Natural killer cell treated with Interleukin-12 subunit alpha and Interleukin-12 subunit beta and Interleukin-15 and Interleukin-18, amount 100 ng/mL, for 72 hours (primary cell): ENCODE measurements at regions not wholly inside any gene's neighbourhood (a gene's known extent, or its start where the extent isn't known, plus 50 kb on each side); places are given as distances from the start of the nearest gene placed in this dataset.

Experiments used
- ATAC-seq, 2 donors: fragments of 150-1000 bp; cut with Tn5 transposase in 1 of 2; sonication (Bioruptor Pico), chemical (Tn5 transposase) in 1 of 2; 2 replicates each; pipeline ENCODE4 v1.10.0; 2021
- DNase-seq: peaks from one replicate; pipeline ENCODE4 v3.0.0; 2022; ENCODE audit warnings: low spot score
- H3K27ac Mint-ChIP-seq, 2 donors: 1 replicate in 1 of 2; 2 replicates in 1 of 2; pipeline ENCODE4 v1.8.0; 2022; ENCODE audit warnings: mixed read lengths in 2 of 2, mild to moderate bottlenecking in 1 of 2, moderate library complexity in 1 of 2
- H3K27me3 Mint-ChIP-seq, 2 donors: 1 replicate in 1 of 2; 2 replicates in 1 of 2; pipeline ENCODE4 v1.8.0; 2022; ENCODE audit warnings: mixed read lengths in 2 of 2
- H3K36me3 Mint-ChIP-seq: one replicate; pipeline ENCODE4 v1.8.0; 2022; ENCODE audit warnings: mixed read lengths
- H3K4me1 Mint-ChIP-seq, 2 donors: 1 replicate in 1 of 2; 2 replicates in 1 of 2; pipeline ENCODE4 v1.8.0; 2022; ENCODE audit warnings: low read depth in 2 of 2, mixed read lengths in 2 of 2, mild to moderate bottlenecking in 1 of 2
- H3K4me3 Mint-ChIP-seq: one replicate; pipeline ENCODE4 v1.8.0; 2022; ENCODE audit warnings: mixed read lengths
- H3K9me3 Mint-ChIP-seq: 2 replicates; pipeline ENCODE4 v1.8.0; 2022; ENCODE audit warnings: mixed read lengths

DNA sequence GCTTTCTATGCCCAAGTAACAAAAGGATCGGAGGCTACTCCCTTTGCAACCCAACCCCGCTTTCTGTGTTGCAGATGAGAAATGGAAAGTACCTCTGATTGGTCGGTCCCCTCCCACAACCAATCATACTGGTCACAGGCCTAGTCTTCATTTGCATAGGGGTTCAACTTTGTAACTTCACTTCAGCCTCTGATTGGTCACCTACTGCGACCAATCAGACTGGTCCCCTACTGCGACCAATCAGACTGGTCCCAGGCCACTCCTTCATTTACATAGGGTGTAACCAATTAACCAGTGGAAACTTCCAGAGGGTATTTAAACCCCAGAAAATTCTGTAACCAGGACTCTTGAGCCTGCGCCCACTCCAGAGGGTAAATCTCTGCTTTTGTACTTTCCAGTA lies 906.4 kb upstream of the TMEM132C start:
- Mint-ChIP-seq H3K27ac (no peak overlapping the region), H3K27me3 (peaks cover 0 to 7% of the 10 kb centered on the region in 2 donors), H3K9me3 (peaks cover 8% of the 10 kb centered on the region), H3K4me1 (no peaks in the 10 kb centered on the region), H3K4me3 (no peak overlapping the region), H3K36me3 (no peaks in the 10 kb centered on the region)
- ATAC-seq (no peak), DNase-seq (no peak)

DNA sequence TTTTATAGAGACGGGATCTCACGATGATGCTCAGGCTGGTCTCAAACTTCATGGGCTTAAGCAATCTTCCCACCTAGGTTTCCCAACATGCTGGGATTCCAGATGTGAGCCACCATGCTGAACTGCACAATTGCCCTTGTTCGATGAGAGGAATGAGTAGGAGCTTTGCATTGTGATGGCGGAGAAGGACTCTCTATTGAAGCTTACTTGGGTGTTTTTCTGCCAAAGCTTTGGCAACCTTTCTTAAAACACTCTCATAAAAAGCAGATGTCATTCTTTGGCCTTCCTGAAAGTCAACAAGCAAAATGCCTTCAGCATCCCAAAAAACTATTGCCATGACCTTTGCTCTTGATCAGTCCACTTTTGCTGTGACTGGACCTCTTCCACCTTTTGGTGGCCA lies 904.8 kb upstream of the TMEM132C start:
- Mint-ChIP-seq H3K27me3 (peaks cover 0 to 7% of the 10 kb centered on the region in 2 donors), H3K36me3 (no peaks in the 10 kb centered on the region), H3K9me3 (peaks cover 8% of the 10 kb centered on the region), H3K27ac (no peak overlapping the region), H3K4me1 (no peaks in the 10 kb centered on the region), H3K4me3 (no peak overlapping the region)
- ATAC-seq (no peak), DNase-seq (no peak)

DNA sequence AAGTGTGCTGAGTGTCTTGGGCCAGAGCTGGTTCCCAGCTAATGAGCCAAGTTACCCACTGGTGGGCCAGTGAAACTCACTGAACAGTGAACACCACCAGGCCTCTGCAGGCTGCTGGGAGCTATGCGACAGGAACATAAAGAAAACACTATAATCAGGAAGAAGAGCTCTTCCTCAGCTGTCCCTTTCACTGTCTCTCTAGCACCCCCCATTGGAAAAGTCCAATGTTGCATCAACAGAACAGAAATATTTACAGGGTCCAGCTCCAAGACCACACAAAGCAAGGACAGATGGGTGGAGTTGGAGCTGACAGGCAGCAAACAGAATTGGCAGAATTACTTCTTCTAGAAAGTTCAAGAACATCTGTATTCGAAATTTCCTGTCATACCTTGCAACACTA lies 903.6 kb upstream of the TMEM132C start:
- no peak for DNase-seq
- no peak overlapping the region for H3K27ac Mint-ChIP-seq
- H3K4me1 Mint-ChIP-seq = no peaks in the 10 kb centered on the region
- peaks cover 3% of the 10 kb centered on the region for H3K9me3 Mint-ChIP-seq
- peaks cover 0 to 7% of the 10 kb centered on the region in 2 donors for H3K27me3 Mint-ChIP-seq
- H3K4me3 Mint-ChIP-seq = no peak overlapping the region
- no peak for ATAC-seq
- H3K36me3 Mint-ChIP-seq = no peaks in the 10 kb centered on the region

DNA sequence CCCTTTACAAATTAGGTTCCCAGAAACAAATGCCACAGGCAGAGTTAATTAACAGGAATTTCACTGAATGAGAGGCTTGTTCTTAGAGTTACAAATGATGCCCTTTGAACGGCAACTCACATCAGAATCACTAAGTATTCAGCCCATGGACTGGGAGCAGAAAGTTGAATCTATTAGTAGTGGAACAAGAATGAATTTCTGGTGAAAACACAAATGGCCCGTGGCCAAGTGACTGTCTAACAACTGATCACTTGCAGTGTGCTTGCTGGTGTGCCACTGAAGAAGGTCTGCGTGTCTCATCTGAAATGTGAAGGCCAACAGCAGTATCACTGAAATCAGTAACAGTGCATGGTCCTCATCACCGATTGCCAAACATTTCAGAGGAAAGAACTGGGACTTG lies 893.4 kb upstream of the TMEM132C start:
- Mint-ChIP-seq H3K9me3 (peaks cover 10% of the 10 kb centered on the region), H3K4me1 (no peaks in the 10 kb centered on the region), H3K36me3 (no peaks in the 10 kb centered on the region), H3K27ac (no peak overlapping the region), H3K27me3 (peaks cover 0 to 11% of the 10 kb centered on the region in 2 donors), H3K4me3 (no peak overlapping the region)
- DNase-seq = no peak
- ATAC-seq = no peak

DNA sequence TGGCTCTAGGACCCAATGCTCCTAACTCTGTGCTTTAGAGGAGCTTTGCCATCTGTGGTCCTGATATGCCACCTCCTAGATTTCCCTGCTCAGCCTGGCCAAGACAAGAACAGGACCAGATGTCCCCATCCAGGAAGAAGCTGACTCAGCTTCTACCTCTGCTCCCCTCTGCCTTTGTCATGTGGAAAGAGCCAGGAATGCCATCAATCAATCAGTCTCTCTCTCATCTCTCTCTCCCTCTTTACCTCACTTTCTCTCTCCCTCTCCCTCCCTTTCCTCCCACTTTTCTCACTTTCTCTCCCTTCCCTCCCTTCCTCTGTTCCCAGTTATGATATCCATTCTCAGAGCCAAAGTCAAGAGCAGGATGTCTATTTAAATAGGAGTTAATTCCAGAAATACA lies 892.5 kb upstream of the TMEM132C start:
- no peak overlapping the region for H3K27ac Mint-ChIP-seq
- H3K36me3 Mint-ChIP-seq = no peaks in the 10 kb centered on the region
- no peak overlapping the region for H3K4me3 Mint-ChIP-seq
- DNase-seq (no peak), ATAC-seq (no peak)
- peaks cover 0 to 5% of the 10 kb centered on the region in 2 donors for H3K4me1 Mint-ChIP-seq
- H3K27me3 Mint-ChIP-seq = peaks cover 0 to 11% of the 10 kb centered on the region in 2 donors
- peaks cover 5% of the 10 kb centered on the region for H3K9me3 Mint-ChIP-seq

DNA sequence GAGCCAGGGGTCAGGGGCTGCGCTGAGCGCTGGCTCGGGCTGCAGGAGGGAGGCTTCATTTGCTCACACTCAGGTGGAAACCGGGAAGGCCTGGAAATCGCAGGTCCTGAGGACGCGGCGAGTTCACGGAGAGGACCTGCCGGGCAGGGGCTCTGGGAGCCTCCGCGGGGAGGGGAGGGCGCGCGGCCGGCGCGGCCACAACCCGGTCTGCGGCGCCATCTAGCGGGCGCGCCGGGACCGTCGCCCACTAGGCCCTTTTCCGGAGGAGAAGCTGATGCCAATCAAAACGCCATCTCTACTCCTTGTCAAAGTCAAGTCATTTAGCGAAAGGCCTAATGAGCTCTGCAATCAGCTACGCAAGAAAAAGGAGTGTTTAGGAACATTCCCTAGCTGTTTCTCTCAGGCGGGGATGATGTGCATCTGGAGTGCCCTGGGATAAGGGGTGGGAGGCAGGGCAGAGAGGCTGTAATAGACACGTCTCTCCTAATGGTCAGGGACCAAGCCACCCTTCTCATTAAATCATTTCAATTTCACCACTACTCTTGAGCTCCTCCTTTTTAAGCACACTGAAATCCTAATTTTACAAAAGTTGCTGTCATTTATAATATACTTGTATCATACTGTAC lies 885.8 kb upstream of the TMEM132C start:
- Mint-ChIP-seq H3K27me3 (peaks cover 0 to 14% of the 10 kb centered on the region in 2 donors), H3K4me1 (peaks cover 0 to 5% of the 10 kb centered on the region in 2 donors), H3K27ac (no peak overlapping the region), H3K4me3 (no peak overlapping the region), H3K36me3 (no peaks in the 10 kb centered on the region), H3K9me3 (no peaks in the 10 kb centered on the region)
- peak; percentile 69 for ATAC-seq
- DNase-seq = no peak

DNA sequence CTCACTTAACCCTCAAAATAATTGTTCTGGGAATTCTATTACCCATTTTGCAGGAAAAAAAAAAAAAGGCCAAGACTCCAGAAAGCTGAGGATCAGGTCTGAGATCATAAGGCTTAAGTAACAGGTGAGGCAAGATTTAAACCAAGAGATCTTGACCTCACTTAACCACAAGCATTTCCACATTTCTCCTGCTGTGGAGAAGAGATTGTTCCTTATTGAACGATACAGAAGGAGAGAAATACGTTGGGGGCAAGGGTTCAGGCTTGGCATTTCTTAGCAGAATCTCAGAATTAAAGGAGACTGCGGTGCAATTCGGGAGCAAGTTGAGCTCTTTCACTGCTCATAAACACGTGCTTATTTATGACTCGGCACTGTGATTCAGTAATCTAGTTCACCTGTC lies 885.3 kb upstream of the TMEM132C start:
- H3K27ac Mint-ChIP-seq = no peak overlapping the region
- H3K4me3 Mint-ChIP-seq = no peak overlapping the region
- peaks cover 0 to 5% of the 10 kb centered on the region in 2 donors for H3K4me1 Mint-ChIP-seq
- H3K27me3 Mint-ChIP-seq = peaks cover 0 to 14% of the 10 kb centered on the region in 2 donors
- no peak for DNase-seq
- H3K36me3 Mint-ChIP-seq = no peaks in the 10 kb centered on the region
- H3K9me3 Mint-ChIP-seq = no peaks in the 10 kb centered on the region
- ATAC-seq = no peak

DNA sequence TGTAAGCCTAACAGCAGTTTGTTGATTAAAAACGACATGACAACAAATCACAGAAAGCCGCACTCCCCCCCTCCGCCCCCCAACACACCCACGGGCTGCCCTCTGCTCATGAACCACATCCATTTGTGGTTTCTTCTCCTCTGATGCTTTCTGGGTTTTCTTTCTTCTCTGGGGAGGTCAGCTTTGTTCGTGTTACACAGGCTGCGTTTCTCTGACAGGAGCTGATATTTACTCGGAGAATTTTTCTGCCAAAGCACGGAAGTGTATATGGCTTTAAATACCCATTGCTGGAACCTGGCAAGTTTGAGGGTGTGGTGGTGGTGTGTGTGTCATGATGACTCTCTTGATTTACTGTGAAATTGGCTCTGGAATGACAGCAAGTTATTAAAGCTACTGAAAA lies 883.7 kb upstream of the TMEM132C start:
- Mint-ChIP-seq H3K4me3 (no peak overlapping the region), H3K4me1 (peaks cover 0 to 5% of the 10 kb centered on the region in 2 donors), H3K9me3 (no peaks in the 10 kb centered on the region), H3K27ac (no peak overlapping the region), H3K27me3 (peaks cover 0 to 14% of the 10 kb centered on the region in 2 donors), H3K36me3 (no peaks in the 10 kb centered on the region)
- DNase-seq (no peak), ATAC-seq (no peak)

DNA sequence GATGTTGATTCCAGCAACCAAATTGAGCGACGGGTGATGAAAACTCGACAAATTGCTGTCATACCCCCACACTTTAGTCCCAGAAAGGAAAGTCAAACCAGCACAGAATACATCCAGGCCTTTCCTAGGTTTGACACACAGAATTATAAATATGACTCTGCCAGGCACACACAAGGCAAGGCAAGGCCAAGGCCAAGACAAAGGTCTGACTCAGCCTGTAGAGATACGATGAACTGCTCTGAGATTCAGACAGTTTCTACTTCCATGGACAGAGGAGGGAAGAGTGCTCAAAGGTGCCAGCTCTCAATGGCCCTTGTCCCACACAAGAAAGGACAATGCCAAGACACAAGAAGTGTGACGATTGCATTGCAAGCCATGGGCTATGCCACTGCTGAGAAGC lies 880.2 kb upstream of the TMEM132C start:
- no peak overlapping the region for H3K27ac Mint-ChIP-seq
- no peaks in the 10 kb centered on the region for H3K4me1 Mint-ChIP-seq
- ATAC-seq (no peak), DNase-seq (no peak)
- peaks cover 0 to 6% of the 10 kb centered on the region in 2 donors for H3K27me3 Mint-ChIP-seq
- H3K9me3 Mint-ChIP-seq = no peaks in the 10 kb centered on the region
- H3K4me3 Mint-ChIP-seq = no peak overlapping the region
- no peaks in the 10 kb centered on the region for H3K36me3 Mint-ChIP-seq

DNA sequence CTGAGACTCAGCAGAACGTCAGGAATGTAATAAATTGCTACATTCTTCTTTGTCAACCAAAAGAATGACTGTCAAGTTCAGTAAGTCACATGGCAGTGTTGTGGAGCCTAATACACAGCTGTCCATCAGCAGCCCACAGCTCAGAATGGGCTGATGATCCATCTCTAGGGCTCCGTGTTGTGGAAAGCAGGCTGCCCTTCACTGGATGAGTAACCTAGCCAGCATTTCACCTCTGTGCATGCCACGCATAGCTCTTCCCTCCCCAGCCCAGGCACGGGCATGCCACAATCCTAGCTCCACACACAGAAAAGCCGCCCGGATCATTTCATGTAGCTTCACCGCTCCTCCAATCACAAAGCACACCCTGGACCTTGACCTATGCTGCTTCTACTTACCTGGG lies 878.0 kb upstream of the TMEM132C start:
- H3K36me3 Mint-ChIP-seq = no peaks in the 10 kb centered on the region

DNA sequence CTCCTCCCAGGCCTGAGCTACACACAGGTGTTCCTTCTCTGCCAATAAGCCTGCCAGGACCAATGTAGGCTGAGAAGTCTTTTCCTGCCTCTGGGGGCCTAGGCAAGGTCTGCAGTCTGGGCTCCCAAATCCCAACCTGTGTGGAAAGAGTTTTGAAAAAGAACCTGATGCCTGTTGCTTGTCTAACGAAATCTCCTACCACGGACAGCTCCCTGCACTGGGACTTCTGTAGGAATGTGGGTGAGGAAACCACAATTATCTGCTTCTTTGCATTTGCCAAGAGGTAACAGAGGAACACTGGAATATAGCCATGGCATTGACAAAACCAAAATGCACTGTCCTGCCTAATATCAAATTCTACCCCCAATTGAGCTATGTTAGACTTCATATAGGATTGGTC lies 877.0 kb upstream of the TMEM132C start:
- no peaks in the 10 kb centered on the region for H3K4me1 Mint-ChIP-seq
- H3K27me3 Mint-ChIP-seq = peaks cover 0 to 1% of the 10 kb centered on the region in 2 donors
- DNase-seq = no peak
- no peak overlapping the region for H3K4me3 Mint-ChIP-seq
- ATAC-seq = no peak
- H3K27ac Mint-ChIP-seq = no peak overlapping the region
- no peaks in the 10 kb centered on the region for H3K9me3 Mint-ChIP-seq
- no peaks in the 10 kb centered on the region for H3K36me3 Mint-ChIP-seq

More for the DNA sequence above, 878.0 kb upstream of the TMEM132C start:
- peaks cover 0 to 6% of the 10 kb centered on the region in 2 donors for H3K27me3 Mint-ChIP-seq
- H3K4me3 Mint-ChIP-seq = no peak overlapping the region
- DNase-seq (no peak), ATAC-seq (no peak)
- no peaks in the 10 kb centered on the region for H3K9me3 Mint-ChIP-seq
- no peaks in the 10 kb centered on the region for H3K4me1 Mint-ChIP-seq
- no peak overlapping the region for H3K27ac Mint-ChIP-seq

DNA sequence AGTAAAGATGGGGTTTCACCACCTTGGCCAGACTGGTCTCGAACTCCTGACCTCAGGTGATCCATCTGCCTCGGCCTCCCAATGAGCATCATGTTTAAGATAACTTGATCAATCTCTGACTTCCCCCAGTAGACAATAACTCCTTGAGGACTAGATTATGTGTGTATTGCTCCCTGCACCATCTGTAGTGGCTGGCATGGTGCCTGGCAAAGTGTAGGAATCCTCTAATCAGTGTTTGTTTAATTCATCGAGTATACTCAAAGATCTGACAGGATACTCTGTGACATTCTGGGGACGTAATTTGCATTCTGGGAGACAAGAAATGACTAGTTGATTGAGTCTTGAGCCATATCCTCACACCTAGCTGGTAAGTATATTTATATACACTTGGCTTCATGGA lies 873.5 kb upstream of the TMEM132C start:
- no peak for ATAC-seq
- H3K4me1 Mint-ChIP-seq = no peaks in the 10 kb centered on the region
- H3K27ac Mint-ChIP-seq = no peak overlapping the region
- H3K36me3 Mint-ChIP-seq = no peaks in the 10 kb centered on the region
- H3K4me3 Mint-ChIP-seq = no peak overlapping the region
- peaks cover 0 to 8% of the 10 kb centered on the region in 2 donors for H3K27me3 Mint-ChIP-seq
- H3K9me3 Mint-ChIP-seq = no peaks in the 10 kb centered on the region
- no peak for DNase-seq

DNA sequence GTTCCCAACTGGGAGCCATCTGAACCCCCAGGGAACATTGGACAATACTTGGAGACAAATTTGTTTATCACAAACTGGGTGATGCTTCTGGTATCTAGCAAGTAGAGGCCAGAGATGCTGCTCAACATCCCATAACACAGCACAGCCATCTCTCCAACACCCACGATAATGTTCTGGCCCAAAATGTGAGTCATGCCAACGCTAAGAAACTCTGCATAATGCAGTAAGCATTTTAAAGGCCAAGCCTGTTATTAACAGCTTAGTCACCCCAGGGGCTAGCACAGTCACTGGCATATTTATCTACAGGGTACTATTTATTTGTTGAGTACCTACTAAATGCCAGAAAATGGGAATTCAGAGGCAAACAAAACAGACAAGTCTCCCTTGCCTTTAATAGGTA lies 873.1 kb upstream of the TMEM132C start:
- Mint-ChIP-seq H3K36me3 (no peaks in the 10 kb centered on the region), H3K27ac (no peak overlapping the region), H3K27me3 (peaks cover 0 to 8% of the 10 kb centered on the region in 2 donors), H3K4me3 (no peak overlapping the region), H3K4me1 (no peaks in the 10 kb centered on the region), H3K9me3 (no peaks in the 10 kb centered on the region)
- DNase-seq = no peak
- ATAC-seq = no peak

DNA sequence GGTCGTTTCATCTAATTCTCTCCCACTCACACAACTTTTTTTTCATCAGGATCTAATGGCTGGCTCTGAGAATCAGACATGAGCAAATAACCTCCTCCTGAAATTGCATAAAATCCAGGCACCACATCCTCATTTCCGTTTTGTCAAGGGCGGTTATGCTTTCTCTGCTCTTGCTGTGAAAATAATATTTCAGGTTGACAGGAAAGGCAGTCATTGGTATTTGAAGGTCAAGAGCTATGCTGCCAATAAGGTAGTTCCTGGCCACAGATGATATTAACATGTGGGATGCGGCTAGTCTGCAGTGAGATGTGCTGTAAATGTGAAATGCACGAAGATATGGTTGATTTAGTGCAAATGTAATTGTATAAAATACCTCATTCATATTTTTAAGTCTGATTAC lies 870.2 kb upstream of the TMEM132C start:
- ATAC-seq = no peak
- H3K27ac Mint-ChIP-seq = no peak overlapping the region
- H3K27me3 Mint-ChIP-seq = peaks cover 0 to 16% of the 10 kb centered on the region in 2 donors
- H3K4me1 Mint-ChIP-seq = no peaks in the 10 kb centered on the region
- no peaks in the 10 kb centered on the region for H3K9me3 Mint-ChIP-seq
- no peaks in the 10 kb centered on the region for H3K36me3 Mint-ChIP-seq
- H3K4me3 Mint-ChIP-seq = no peak overlapping the region
- no peak for DNase-seq
